Sigmoid colon (tissue), 4 donors: ENCODE measurements at regions not wholly inside any gene's neighbourhood (a gene's known extent, or its start where the extent isn't known, plus 50 kb on each side); places are given as distances from the start of the nearest gene placed in this dataset.

ENCODE experiments used
- EP300 ChIP-seq, 4 donors: sonication (generic); formaldehyde crosslinking; IDR thresholded peaks; one replicate each; pipeline ENCODE4 v1.6.1; 2017; ENCODE audit warnings: antibody characterized with exemption in 4 of 4
- POLR2A ChIP-seq, 2 donors: fragments of 450-650 bp; IDR thresholded peaks; one replicate each; pipeline ENCODE4 v1.6.1; 2016; ENCODE audit warnings: antibody characterized with exemption in 2 of 2, mild to moderate bottlenecking in 2 of 2, moderate library complexity in 2 of 2
- POLR2AphosphoS5 ChIP-seq, 4 donors: sonication (generic); formaldehyde crosslinking; IDR thresholded peaks; one replicate each; pipeline ENCODE4 v1.6.1; 2017; ENCODE audit warnings: antibody characterized with exemption in 4 of 4
- TF ChIP-seq, protein P1 (sequence below), 4 experiments: fragments of 450-650 bp in 3 of 4; fragments of 200-600 bp in 1 of 4; IDR thresholded peaks; one replicate each; pipeline ENCODE4 v1.5.1; 2016 to 2019; ENCODE audit warnings: antibody characterized with exemption in 4 of 4, mild to moderate bottlenecking in 3 of 4, moderate library complexity in 2 of 4

DNA sequence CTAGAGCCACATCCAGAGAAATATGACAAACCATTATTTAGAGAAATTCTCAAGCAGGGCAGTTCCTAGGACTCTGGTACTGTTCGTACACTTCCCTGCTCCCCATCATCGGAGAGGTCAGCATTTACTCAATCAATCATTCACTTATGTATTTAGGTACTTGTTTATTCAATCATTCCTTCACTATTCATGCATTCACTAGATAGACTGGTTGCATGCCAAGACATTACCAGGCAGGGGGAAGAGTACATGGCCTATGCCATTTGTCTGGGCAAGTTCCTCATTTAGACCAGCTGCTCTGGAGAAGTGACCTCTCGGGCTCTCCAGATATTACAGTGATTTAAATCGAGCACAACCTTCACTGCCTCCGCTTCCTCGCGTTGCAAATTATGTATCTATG lies 603.4 kb downstream of the KCNJ2 start:
- TF ChIP-seq, protein P1, sequence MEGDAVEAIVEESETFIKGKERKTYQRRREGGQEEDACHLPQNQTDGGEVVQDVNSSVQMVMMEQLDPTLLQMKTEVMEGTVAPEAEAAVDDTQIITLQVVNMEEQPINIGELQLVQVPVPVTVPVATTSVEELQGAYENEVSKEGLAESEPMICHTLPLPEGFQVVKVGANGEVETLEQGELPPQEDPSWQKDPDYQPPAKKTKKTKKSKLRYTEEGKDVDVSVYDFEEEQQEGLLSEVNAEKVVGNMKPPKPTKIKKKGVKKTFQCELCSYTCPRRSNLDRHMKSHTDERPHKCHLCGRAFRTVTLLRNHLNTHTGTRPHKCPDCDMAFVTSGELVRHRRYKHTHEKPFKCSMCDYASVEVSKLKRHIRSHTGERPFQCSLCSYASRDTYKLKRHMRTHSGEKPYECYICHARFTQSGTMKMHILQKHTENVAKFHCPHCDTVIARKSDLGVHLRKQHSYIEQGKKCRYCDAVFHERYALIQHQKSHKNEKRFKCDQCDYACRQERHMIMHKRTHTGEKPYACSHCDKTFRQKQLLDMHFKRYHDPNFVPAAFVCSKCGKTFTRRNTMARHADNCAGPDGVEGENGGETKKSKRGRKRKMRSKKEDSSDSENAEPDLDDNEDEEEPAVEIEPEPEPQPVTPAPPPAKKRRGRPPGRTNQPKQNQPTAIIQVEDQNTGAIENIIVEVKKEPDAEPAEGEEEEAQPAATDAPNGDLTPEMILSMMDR (IDR thresholded peaks at IDR 0.05): no peak
- no peak for TF ChIP-seq POLR2A (IDR thresholded peaks at IDR 0.05)
- no peak for TF ChIP-seq POLR2AphosphoS5 (IDR thresholded peaks at IDR 0.05)
- no peak for TF ChIP-seq EP300 (IDR thresholded peaks at IDR 0.05)
